ENCODE measurements at regions not wholly inside any gene's neighbourhood (a gene's known extent, or its start where the extent isn't known, plus 50 kb on each side); places are given as distances from the start of the nearest gene placed in this dataset.
"Not testable (repeated sequence)": the region's sequence is repeated elsewhere in the genome, so short reads cannot be mapped to it uniquely, and the experiment has no call there.

- no peak overlapping the region for H3K4me3 Mint-ChIP-seq (ENCODE audit: unreplicated experiment)
- CTCF ChIA-PET: no interaction called here
- no peaks in the 10 kb centered on the region for H3K9me3 Mint-ChIP-seq (ENCODE audit: unreplicated experiment)
These were observed 272.6 kb downstream of the CCSER2 start for GRCh38 chr10:84600947-84601346.

GRCh38 chr10:84602543-84602942 is 274.2 kb downstream of the CCSER2 start:
- H3K27me3 ChIP-seq (replicated peaks; ENCODE audit: control insufficient read depth, insufficient read depth, low read length); BruUV-seq (replicated peaks); DNase-seq; H3K36me3 Mint-ChIP-seq (ENCODE audit: insufficient read depth, unreplicated experiment); H3K27ac Mint-ChIP-seq (ENCODE audit: unreplicated experiment); POLR2A ChIA-PET; H3K36me3 ChIP-seq (ENCODE audit: control insufficient read depth, insufficient read depth, low read length); intact Hi-C loops (cut with micrococcal nuclease; ENCODE audit: unreplicated experiment); H3K4me1 Mint-ChIP-seq (ENCODE audit: low read depth, unreplicated experiment); CTCF ChIA-PET; H3K9me3 Mint-ChIP-seq (ENCODE audit: unreplicated experiment); H3K4me1 ChIP-seq; H3K9me3 ChIP-seq; H3K4me3 Mint-ChIP-seq (ENCODE audit: unreplicated experiment); H3K4me3 ChIP-seq (ENCODE audit: low read depth, low read length); H3K27me3 Mint-ChIP-seq (ENCODE audit: insufficient read depth, unreplicated experiment): not testable (repeated sequence)

More at GRCh38 chr10:84600947-84601346, 272.6 kb downstream of the CCSER2 start:
- H3K27me3 ChIP-seq (replicated peaks; ENCODE audit: control insufficient read depth, insufficient read depth, low read length): no peaks in the 10 kb centered on the region; the same call in 1 of the 2 replicates
- no peaks in the 10 kb centered on the region for H3K4me1 ChIP-seq
- no peak for TF ChIP-seq CTCF (IDR thresholded peaks at IDR 0.05; ENCODE audit: insufficient read depth in 1 of 2, low read depth in 1 of 2, low read length in 1 of 2, severe bottlenecking in 1 of 2, unreplicated experiment in 1 of 2)
- intact Hi-C loops (cut with micrococcal nuclease; ENCODE audit: unreplicated experiment): no loop called here
- no peaks in the 10 kb centered on the region for H3K4me1 Mint-ChIP-seq (ENCODE audit: low read depth, unreplicated experiment)
- H3K27me3 Mint-ChIP-seq (ENCODE audit: insufficient read depth, unreplicated experiment): peaks cover 3% of the 10 kb centered on the region
- H3K27ac Mint-ChIP-seq (ENCODE audit: unreplicated experiment): no peak overlapping the region
- DNase-seq: no peak
- H3K36me3 Mint-ChIP-seq (ENCODE audit: insufficient read depth, unreplicated experiment): no peaks in the 10 kb centered on the region
- no TSS peak for BruUV-seq (replicated peaks)
- H3K9me3 ChIP-seq: no peaks in the 10 kb centered on the region
- no peak overlapping the region for H3K4me3 ChIP-seq (ENCODE audit: low read depth, low read length)
- POLR2A ChIA-PET: no interaction called here
- no peaks in the 10 kb centered on the region for H3K36me3 ChIP-seq (ENCODE audit: control insufficient read depth, insufficient read depth, low read length)

- Mint-ChIP-seq H3K27me3 (ENCODE audit: insufficient read depth, unreplicated experiment) (peaks cover 5% of the 10 kb centered on the region), H3K27ac (ENCODE audit: unreplicated experiment) (no peak overlapping the region), H3K9me3 (ENCODE audit: unreplicated experiment) (no peaks in the 10 kb centered on the region), H3K36me3 (ENCODE audit: insufficient read depth, unreplicated experiment) (no peaks in the 10 kb centered on the region), H3K4me3 (ENCODE audit: unreplicated experiment) (no peak overlapping the region), H3K4me1 (ENCODE audit: low read depth, unreplicated experiment) (no peaks in the 10 kb centered on the region)
- ChIA-PET POLR2A (no interaction called here), CTCF (no interaction called here)
- H3K27me3 ChIP-seq (replicated peaks; ENCODE audit: control insufficient read depth, insufficient read depth, low read length): no peaks in the 10 kb centered on the region
- H3K9me3 ChIP-seq: no peaks in the 10 kb centered on the region
- no peak for DNase-seq
- TF ChIP-seq CTCF (IDR thresholded peaks at IDR 0.05; ENCODE audit: insufficient read depth in 1 of 2, low read depth in 1 of 2, low read length in 1 of 2, severe bottlenecking in 1 of 2, unreplicated experiment in 1 of 2): no peak
- intact Hi-C loops (cut with micrococcal nuclease; ENCODE audit: unreplicated experiment): no loop called here
- no peak overlapping the region for H3K4me3 ChIP-seq (ENCODE audit: low read depth, low read length)
- BruUV-seq (replicated peaks): no TSS peak
- H3K4me1 ChIP-seq: no peaks in the 10 kb centered on the region
- no peaks in the 10 kb centered on the region for H3K36me3 ChIP-seq (ENCODE audit: control insufficient read depth, insufficient read depth, low read length)
These were observed 275.6 kb downstream of the CCSER2 start for GRCh38 chr10:84603971-84604370.

- no peak overlapping the region for H3K4me3 Mint-ChIP-seq (ENCODE audit: unreplicated experiment)
These were observed 277.4 kb downstream of the CCSER2 start for GRCh38 chr10:84605802-84606201.

More at GRCh38 chr10:84605802-84606201, 277.4 kb downstream of the CCSER2 start:
- Mint-ChIP-seq H3K4me1 (ENCODE audit: low read depth, unreplicated experiment) (no peaks in the 10 kb centered on the region), H3K27me3 (ENCODE audit: insufficient read depth, unreplicated experiment) (peaks cover 8% of the 10 kb centered on the region), H3K27ac (ENCODE audit: unreplicated experiment) (no peak overlapping the region), H3K36me3 (ENCODE audit: insufficient read depth, unreplicated experiment) (no peaks in the 10 kb centered on the region), H3K9me3 (ENCODE audit: unreplicated experiment) (no peaks in the 10 kb centered on the region)
- H3K27me3 ChIP-seq (replicated peaks; ENCODE audit: control insufficient read depth, insufficient read depth, low read length): no peaks in the 10 kb centered on the region
- intact Hi-C loops (cut with micrococcal nuclease; ENCODE audit: unreplicated experiment): no loop called here
- H3K4me1 ChIP-seq: no peaks in the 10 kb centered on the region
- ChIA-PET POLR2A (no interaction called here), CTCF (interaction anchor here (1.0 to 1.1 kb wide), 2 partner anchors 32 to 54 kb away, joined by 3 read pairs; no protein-coding TSS in a partner anchor)
- H3K36me3 ChIP-seq (ENCODE audit: control insufficient read depth, insufficient read depth, low read length): no peaks in the 10 kb centered on the region
- no peaks in the 10 kb centered on the region for H3K9me3 ChIP-seq
- BruUV-seq (replicated peaks): no TSS peak
- H3K4me3 ChIP-seq (ENCODE audit: low read depth, low read length): no peak overlapping the region
- no peak for DNase-seq
- TF ChIP-seq CTCF (IDR thresholded peaks at IDR 0.05; ENCODE audit: insufficient read depth in 1 of 2, low read depth in 1 of 2, low read length in 1 of 2, severe bottlenecking in 1 of 2, unreplicated experiment in 1 of 2): no peak

All from Caco-2 (cell line).